ENCODE measurements at regions not wholly inside any gene's neighbourhood (a gene's known extent, or its start where the extent isn't known, plus 50 kb on each side); places are given as distances from the start of the nearest gene placed in this dataset.

GRCh38 chr9:81211741-81212140, 477.6 kb downstream of the TLE1 start:
- DNase-seq (ENCODE audit: low spot score): no peak
- ChIA-PET CTCF (interaction anchor here (0.6 to 0.7 kb wide), 3 partner anchors 16 to 1005 kb away, joined by 3 to 4 read pairs (median 3); no protein-coding TSS in a partner anchor), POLR2A (ENCODE audit: low non-redundant PET) (no interaction called here)

GRCh38 chr9:81207651-81208050, 481.7 kb downstream of the TLE1 start:
- no peak overlapping the region for H3K27ac ChIP-seq
- ChIA-PET CTCF (no interaction called here), POLR2A (ENCODE audit: low non-redundant PET) (no interaction called here)
- no peak for DNase-seq (ENCODE audit: low spot score)
- no peak for TF ChIP-seq CTCF (conservative IDR thresholded peaks at IDR 0.05; ENCODE audit: low read depth)

More at GRCh38 chr9:81211741-81212140, 477.6 kb downstream of the TLE1 start:
- no peak for TF ChIP-seq CTCF (conservative IDR thresholded peaks at IDR 0.05; ENCODE audit: low read depth)
- H3K27ac ChIP-seq: no peak overlapping the region

- ChIA-PET POLR2A (ENCODE audit: low non-redundant PET) (no interaction called here), CTCF (no interaction called here)
- no peak overlapping the region for H3K27ac ChIP-seq
- no peak for TF ChIP-seq CTCF (conservative IDR thresholded peaks at IDR 0.05; ENCODE audit: low read depth)
- DNase-seq (ENCODE audit: low spot score): no peak
These were observed 487.1 kb downstream of the TLE1 start for GRCh38 chr9:81202292-81202691.

- no peak overlapping the region for H3K27ac ChIP-seq
- CTCF ChIA-PET: interaction anchor here (0.5 kb wide), 1 partner anchor 486 kb away, joined by 3 read pairs; no protein-coding TSS in a partner anchor
- POLR2A ChIA-PET (ENCODE audit: low non-redundant PET): no interaction called here
- no peak for DNase-seq (ENCODE audit: low spot score)
- no peak for TF ChIP-seq CTCF (conservative IDR thresholded peaks at IDR 0.05; ENCODE audit: low read depth)
These were observed 494.1 kb downstream of the TLE1 start for GRCh38 chr9:81195206-81195605.

GRCh38 chr9:81193362-81194339, 495.7 kb downstream of the TLE1 start:
- DNase-seq (ENCODE audit: low spot score): no peak
- CTCF ChIA-PET: no interaction called here
- TF ChIP-seq CTCF (conservative IDR thresholded peaks at IDR 0.05; ENCODE audit: low read depth): no peak
- H3K27ac ChIP-seq: no peak overlapping the region
- POLR2A ChIA-PET (ENCODE audit: low non-redundant PET): no interaction called here

- no peak overlapping the region for H3K27ac ChIP-seq
- no peak for TF ChIP-seq CTCF (conservative IDR thresholded peaks at IDR 0.05; ENCODE audit: low read depth)
- POLR2A ChIA-PET (ENCODE audit: low non-redundant PET): no interaction called here
- peak; percentile 20 for DNase-seq (ENCODE audit: low spot score)
- CTCF ChIA-PET: interaction anchor here (1.1 kb wide), 1 partner anchor 35 kb away, joined by 3 read pairs; no protein-coding TSS in a partner anchor
These were observed 498.1 kb downstream of the TLE1 start for GRCh38 chr9:81191222-81191621.
